HepG2 (cell line): ENCODE measurements at regions not wholly inside any gene's neighbourhood (a gene's known extent, or its start where the extent isn't known, plus 50 kb on each side); places are given as distances from the start of the nearest gene placed in this dataset.

ENCODE experiments used
- ATAC-seq: fragments of 200-7000 bp; cut with Tn5 transposase; 3 replicates; pipeline ENCODE4 v1.9.1; 2020; ENCODE audit warnings: mild to moderate bottlenecking, moderate library complexity
- BruUV-seq: library from RNA; stranded (reverse); fragments of 400-500 nt; replicated peaks from 2 replicates; lab custom pipeline; 2021; lab: Mats Ljungman, UMichigan
- CTCF ChIA-PET: fragments of 300-600 bp; formaldehyde crosslinking; extraction: SDS; loops from one replicate; lab custom pipeline; 2021; ENCODE audit warnings: low total read pairs, inconsistent platforms, low intra/inter-chr PET ratio; lab: Yijun Ruan, JAX
- POLR2A ChIA-PET: fragments of 350-600 bp; sonication (Branson Sonifier 250); formaldehyde crosslinking; loops from one replicate; lab custom pipeline; 2020; ENCODE audit warnings: antibody characterized with exemption, inconsistent platforms; lab: Yijun Ruan, JAX
- DNase-seq: peaks from one replicate; pipeline ENCODE4 v3.0.0-alpha.2; 2015; ENCODE audit warnings: low spot score
- FAIRE-seq: peaks from 3 replicates; lab custom pipeline; 2011; peaks lifted over from hg19 to GRCh38; lab: Jason Lieb, UNC
- H2AFZ ChIP-seq: one replicate; pipeline ENCODE4 v1.6.1; 2011; ENCODE audit warnings: low read length, inconsistent platforms
- H3K27ac ChIP-seq: fragments of 300-600 bp; 3 replicates; pipeline ENCODE4 v1.8.0; 2011; ENCODE audit warnings: mixed run types, mild to moderate bottlenecking, mixed read lengths, low read length, inconsistent platforms; ENCODE audit not compliant: insufficient read depth; ENCODE audit errors: extremely low read length
- H3K27me3 ChIP-seq, 2 experiments: fragments of 200-600 bp in 1 of 2; 2 replicates in 1 of 2; 3 replicates in 1 of 2; pipeline versions ENCODE4 v1.6.0 to v1.8.0; 2011; ENCODE audit warnings: low read length in 2 of 2, mild to moderate bottlenecking in 2 of 2, moderate library complexity in 2 of 2, inconsistent platforms in 1 of 2; ENCODE audit not compliant: insufficient read depth in 2 of 2, control insufficient read depth in 1 of 2
- H3K36me3 ChIP-seq, 2 experiments: fragments of 200-600 bp in 1 of 2; replicated peaks in 1 of 2; 2 replicates in 1 of 2; 3 replicates in 1 of 2; pipeline versions ENCODE4 v1.5.1 to v1.8.0; 2011; ENCODE audit warnings: low read length in 2 of 2, inconsistent platforms in 1 of 2; ENCODE audit not compliant: insufficient read depth in 2 of 2, control insufficient read depth in 1 of 2
- H3K4me1 ChIP-seq: 2 replicates; pipeline ENCODE4 v1.5.1; 2012; ENCODE audit warnings: low read length, inconsistent platforms; ENCODE audit not compliant: insufficient read depth
- H3K4me2 ChIP-seq: 2 replicates; pipeline ENCODE4 v1.6.0; 2011; ENCODE audit warnings: low read depth, low read length, inconsistent platforms
- H3K4me3 ChIP-seq, 3 experiments: fragments of 200-600 bp in 1 of 3; sonication (generic), shearing (Covaris generic) in 1 of 3; replicated peaks in 1 of 3; 2 replicates each; pipeline ENCODE4 v1.5.1; 2011 to 2016; ENCODE audit warnings: low read length in 3 of 3, inconsistent platforms in 2 of 3, low read depth in 2 of 3, mild to moderate bottlenecking in 2 of 3, control low read depth in 1 of 3, mixed read lengths in 1 of 3; ENCODE audit not compliant: insufficient read depth in 1 of 3
- H3K79me2 ChIP-seq: one replicate; pipeline ENCODE4 v1.6.1; 2011; ENCODE audit warnings: low read length, inconsistent platforms; ENCODE audit not compliant: insufficient read depth
- H3K9ac ChIP-seq: 2 replicates; pipeline ENCODE4 v1.6.0; 2011; ENCODE audit warnings: mild to moderate bottlenecking, low read depth, low read length, inconsistent platforms; ENCODE audit not compliant: insufficient read depth
- H3K9me3 ChIP-seq: 2 replicates; pipeline ENCODE4 v1.5.1; 2012; ENCODE audit warnings: mild to moderate bottlenecking, low read length
- H4K20me1 ChIP-seq: 2 replicates; pipeline ENCODE4 v1.6.0; 2011; ENCODE audit warnings: inconsistent platforms, mild to moderate bottlenecking, low read length, moderate library complexity; ENCODE audit not compliant: insufficient read depth
- EEA1 ChIP-seq: sonication (generic); formaldehyde crosslinking; IDR thresholded peaks from 2 replicates; pipeline ENCODE4 v1.5.1; 2020; ENCODE audit warnings: mild to moderate bottlenecking, missing genetic modification reagents, borderline replicate concordance
- FOXM1 ChIP-seq: sonication (generic); formaldehyde crosslinking; IDR thresholded peaks from 2 replicates; pipeline ENCODE4 v1.5.0; 2020; ENCODE audit warnings: missing genetic modification reagents
- POGK ChIP-seq: sonication (generic); formaldehyde crosslinking; conservative IDR thresholded peaks from 2 replicates; pipeline ENCODE4 v1.8.0; 2022; ENCODE audit warnings: mild to moderate bottlenecking, moderate library complexity, missing genetic modification reagents
- RFX3 ChIP-seq: IDR thresholded peaks from 2 replicates; pipeline ENCODE4 v1.6.1; 2016; ENCODE audit warnings: missing biosample characterization, missing genetic modification reagents
- TFAP4 ChIP-seq: sonication (generic); IDR thresholded peaks from 2 replicates; pipeline ENCODE4 v1.6.1; 2016; ENCODE audit warnings: low read depth, borderline replicate concordance
- ZNF224 ChIP-seq: sonication (generic); formaldehyde crosslinking; IDR thresholded peaks from 2 replicates; pipeline ENCODE4 v1.5.0; 2020; ENCODE audit warnings: mild to moderate bottlenecking, missing genetic modification reagents
- ZNF275 ChIP-seq: sonication (generic); formaldehyde crosslinking; IDR thresholded peaks from 2 replicates; pipeline ENCODE4 v1.8.0; 2022; ENCODE audit warnings: missing genetic modification reagents, mild to moderate bottlenecking, inconsistent platforms, borderline replicate concordance
- ZNF317 ChIP-seq: sonication (generic); formaldehyde crosslinking; IDR thresholded peaks from 2 replicates; pipeline ENCODE4 v1.5.0; 2020; ENCODE audit warnings: mild to moderate bottlenecking, missing genetic modification reagents
- ZNF570 ChIP-seq: sonication (generic); formaldehyde crosslinking; IDR thresholded peaks from 2 replicates; pipeline ENCODE4 v1.4.0; 2020; ENCODE audit warnings: mild to moderate bottlenecking, missing genetic modification reagents, borderline replicate concordance
- ZNF7 ChIP-seq: IDR thresholded peaks from 2 replicates; pipeline ENCODE4 v1.6.1; 2016; ENCODE audit warnings: missing biosample characterization, missing genetic modification reagents
- WGBS: methylation state at CpG from one replicate; pipeline ENCODE4 v1.1.6; 2017; ENCODE audit warnings: low lambda C conversion rate; 5-methylcytosine and 5-hydroxymethylcytosine counted together
- in situ Hi-C: cut with HindIII; loops from 2 replicates; pipeline ENCODE4 v1.10.0; 2017; ENCODE audit warnings: low pct_unique_long_range_greater_than_20kb; ENCODE audit not compliant: extremely low pct_ligation_motif_present
- intact Hi-C: fragments of 100-400 bp; cut with micrococcal nuclease; formaldehyde crosslinking; loops from one replicate; pipeline ENCODE4 v1.10.0; 2022; ENCODE audit not compliant: unreplicated experiment

- TF ChIP-seq POGK (no peak), ZNF275 (no peak)
Measured at GRCh38 chr3:13197281-13197680, 124.1 kb upstream of the IQSEC1 start (continued).

- CTCF ChIA-PET: no interaction called here
- WGBS: 71% methylated on average over 6 of the region's 6 CpGs
- DNase-seq: no peak
- intact Hi-C loops: no loop called here
- FAIRE-seq: no peak
- no peak overlapping the region for H2AFZ ChIP-seq
- peak overlapping the region in 1 of 3 experiments; percentile 15; a peak in 1 of 6 replicates for H3K4me3 ChIP-seq
- H3K4me1 ChIP-seq: peaks cover 60% of the 10 kb centered on the region
- H3K9ac ChIP-seq: no peak overlapping the region
- ATAC-seq: no peak
- H3K79me2 ChIP-seq: peaks cover 7% of the 10 kb centered on the region
- no peak overlapping the region for H3K27ac ChIP-seq
- TF ChIP-seq ZNF7 (peak; percentile 89), ZNF570 (CRISPR knock-in tag) (no peak), EEA1 (CRISPR knock-in tag) (no peak), ZNF224 (no peak), RFX3 (no peak), FOXM1 (CRISPR knock-in tag) (no peak), TFAP4 (no peak), ZNF317 (no peak)
- TF ChIP-seq, all 625 proteins: peak for 1
- Histone ChIP-seq H4K20me1 (peaks cover 11% of the 10 kb centered on the region; the same call in 1 of the 2 replicates), H3K27me3 (no peaks in the 10 kb centered on the region), H3K9me3 (no peaks in the 10 kb centered on the region), H3K4me2 (peak overlapping the region; percentile 63), H3K36me3 (no peaks in the 10 kb centered on the region)
- POLR2A ChIA-PET: no interaction called here
- BruUV-seq: no TSS peak
- in situ Hi-C loops: no loop called here
Measured at GRCh38 chr3:13195374-13195773, 122.1 kb upstream of the IQSEC1 start.
